ENCODE measurements at regions not wholly inside any gene's neighbourhood (a gene's known extent, or its start where the extent isn't known, plus 50 kb on each side); places are given as distances from the start of the nearest gene placed in this dataset.

GRCh38 chr16:80489173-80489572, 51.6 kb upstream of the DYNLRB2 start:
- DNase-seq (ENCODE audit: low read depth in 3 of 3) = no peak

DNA sequence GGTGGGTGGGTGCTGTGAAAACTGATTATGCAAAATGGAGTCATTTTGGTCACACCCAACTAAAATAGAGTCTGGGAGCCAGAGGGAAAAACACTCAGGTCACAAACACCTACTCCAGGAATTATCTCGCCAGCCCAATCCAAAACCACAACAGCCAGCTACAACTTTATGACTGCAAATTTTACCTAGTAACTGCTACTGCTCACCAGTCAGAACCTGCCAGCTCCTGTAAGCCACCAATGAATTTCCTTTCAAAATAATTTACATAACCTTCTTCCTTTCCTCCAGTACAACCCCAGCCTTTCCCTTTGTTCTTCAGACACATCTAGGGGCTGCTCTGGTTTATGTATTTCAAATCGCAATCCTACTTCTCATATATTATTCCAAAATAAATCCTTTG, 52.6 kb upstream of the DYNLRB2 start:
- DNase-seq (ENCODE audit: low read depth in 3 of 3) = no peak

DNA sequence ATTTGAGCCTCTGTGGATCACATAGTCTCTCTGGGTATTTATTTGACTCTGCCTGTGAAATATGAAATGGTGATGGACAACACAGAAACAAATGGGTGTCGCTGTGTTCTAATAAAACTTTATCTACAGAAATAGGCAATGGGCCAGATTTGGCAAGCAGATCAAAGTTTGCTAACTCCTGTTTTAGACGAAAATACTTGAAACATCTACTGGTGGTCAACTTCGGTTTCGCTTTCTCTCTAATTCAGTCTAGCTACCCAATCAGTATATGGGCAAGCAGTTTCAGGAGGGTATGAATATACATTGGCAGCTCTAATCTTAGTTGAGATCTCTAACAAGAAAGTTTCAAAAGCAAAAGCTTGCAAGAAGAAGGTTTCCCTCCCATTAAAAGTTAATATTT, 60.1 kb upstream of the DYNLRB2 start:
- no peak for DNase-seq (ENCODE audit: low read depth in 3 of 3)

DNA sequence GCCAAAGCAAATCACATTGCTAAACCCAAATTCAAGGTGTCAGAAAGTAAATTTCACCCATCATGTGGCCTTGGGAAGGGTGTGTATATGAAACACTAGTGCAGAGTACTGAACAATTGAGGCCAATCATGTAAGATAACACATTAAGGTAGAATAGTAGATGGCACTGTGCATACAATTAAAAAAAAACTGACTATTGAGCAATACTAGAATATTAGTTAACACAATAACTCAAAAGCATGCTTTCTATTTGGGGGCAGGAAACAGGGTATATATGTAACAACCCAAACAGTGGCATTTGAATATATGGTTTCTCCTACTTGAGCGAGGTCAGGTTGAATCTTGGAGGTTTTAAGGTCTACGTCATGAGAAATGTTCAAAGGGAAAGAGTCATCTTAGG, 63.0 kb upstream of the DYNLRB2 start:
- DNase-seq (ENCODE audit: low read depth in 3 of 3) = no peak

DNA sequence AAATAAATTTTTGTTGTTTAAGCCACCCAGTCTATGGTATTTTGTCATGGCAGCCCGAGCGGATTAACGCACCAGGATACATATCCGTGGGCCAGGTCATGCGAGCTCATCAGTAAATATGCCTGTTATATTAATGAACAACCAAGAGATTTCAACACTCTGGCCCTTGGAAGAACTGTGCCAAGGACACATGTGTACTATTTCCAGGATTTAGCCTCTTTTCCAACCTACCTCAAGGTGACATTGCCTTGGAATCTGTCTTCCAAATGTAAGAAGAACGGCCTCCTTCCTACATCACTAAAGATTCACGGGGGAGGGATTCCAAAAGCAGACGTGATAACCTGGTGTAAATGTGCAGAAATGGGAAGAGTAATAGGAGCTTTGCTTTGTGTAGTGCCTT, 72.8 kb upstream of the DYNLRB2 start:
- DNase-seq (ENCODE audit: low read depth in 3 of 3) = no peak

- peak; percentile 40 to 65 (median 48) for DNase-seq (ENCODE audit: low read depth in 3 of 3)
Measured at GRCh38 chr16:80466024-80466987, 74.5 kb upstream of the DYNLRB2 start.

DNA sequence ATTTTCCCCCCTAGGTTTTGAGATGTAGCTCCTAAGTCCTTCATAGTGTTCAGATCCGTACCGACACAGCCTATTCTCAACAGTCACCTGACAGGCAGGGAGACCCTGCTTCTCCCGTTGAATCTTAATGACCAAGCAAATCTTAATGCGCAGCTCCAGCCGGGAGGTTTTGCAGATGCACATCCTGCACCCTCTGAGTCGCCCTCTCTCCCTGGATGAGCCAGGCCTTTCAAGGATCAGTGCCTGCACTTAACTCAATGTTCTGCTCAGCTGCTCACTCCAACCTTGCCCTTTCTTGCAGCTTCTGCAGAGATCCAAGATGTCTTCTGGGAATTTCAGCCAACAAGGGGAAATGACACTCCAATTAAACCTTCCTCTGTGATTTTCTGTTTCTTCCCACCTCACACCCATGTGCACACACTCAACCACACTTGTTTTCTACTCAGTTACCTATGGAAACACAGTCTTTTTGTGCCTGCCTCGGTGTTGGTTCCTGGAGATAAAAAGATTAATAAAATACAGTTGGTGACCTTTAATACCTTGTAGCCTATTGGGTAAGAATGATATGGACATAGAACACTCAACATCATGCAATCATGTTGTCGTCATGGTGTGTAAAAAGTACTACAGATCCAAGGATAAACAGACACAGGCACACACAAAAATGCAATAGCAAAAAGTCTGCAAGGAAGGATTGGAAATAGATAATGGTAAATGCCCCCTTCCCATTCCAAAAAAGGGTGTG, 76.9 kb upstream of the DYNLRB2 start:
- no peak for DNase-seq (ENCODE audit: low read depth in 3 of 3)

- no peak for DNase-seq (ENCODE audit: low read depth in 3 of 3)
Measured at GRCh38 chr16:80463326-80463725, 77.5 kb upstream of the DYNLRB2 start.

GRCh38 chr16:80462917-80463316, 77.9 kb upstream of the DYNLRB2 start:
- no peak for DNase-seq (ENCODE audit: low read depth in 3 of 3)

GRCh38 chr16:80460988-80461387, 79.8 kb upstream of the DYNLRB2 start:
- DNase-seq (ENCODE audit: low read depth in 3 of 3) = no peak

DNA sequence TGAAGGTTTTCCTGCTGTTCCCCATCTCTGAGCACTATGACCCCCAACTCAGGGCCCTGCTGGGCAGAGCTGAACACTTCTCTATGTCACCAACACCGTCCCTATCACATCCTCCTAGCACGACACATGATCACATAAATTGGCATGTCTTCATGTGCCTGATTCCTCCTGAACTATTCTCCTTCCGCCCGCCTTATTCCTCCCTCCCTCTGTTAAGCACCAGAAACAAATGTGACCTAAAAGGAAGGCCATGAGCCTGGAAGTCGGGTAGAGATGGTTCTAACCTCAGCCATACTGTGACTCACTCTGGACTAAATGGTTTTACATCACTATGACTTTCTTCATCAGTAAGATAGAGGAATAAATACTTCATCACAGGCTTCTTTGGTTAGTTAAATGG, 80.8 kb upstream of the DYNLRB2 start:
- no peak for DNase-seq (ENCODE audit: low read depth in 3 of 3)

GRCh38 chr16:80459331-80459777, 81.4 kb upstream of the DYNLRB2 start:
- no peak for DNase-seq (ENCODE audit: low read depth in 3 of 3)

DNA sequence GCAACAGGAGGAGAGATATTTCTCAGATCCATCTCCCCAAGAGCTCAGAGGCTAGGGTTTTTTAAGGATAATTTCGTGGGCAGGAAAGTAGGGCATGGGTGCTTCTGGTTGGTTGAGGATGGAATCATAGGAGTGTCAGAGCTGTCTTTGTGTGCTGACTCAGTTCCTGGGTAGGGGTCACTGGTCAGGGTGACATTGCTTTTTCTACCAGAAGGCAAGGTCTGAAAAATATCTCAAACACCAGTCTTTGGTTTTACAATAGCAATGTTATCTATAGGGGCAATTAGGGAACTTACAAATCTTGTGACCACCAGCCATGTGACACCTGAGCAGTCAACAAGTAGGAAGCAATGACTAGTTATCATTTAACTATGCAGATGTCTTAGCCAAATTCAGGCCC, 82.9 kb upstream of the DYNLRB2 start:
- no peak for DNase-seq (ENCODE audit: low read depth in 3 of 3)

DNA sequence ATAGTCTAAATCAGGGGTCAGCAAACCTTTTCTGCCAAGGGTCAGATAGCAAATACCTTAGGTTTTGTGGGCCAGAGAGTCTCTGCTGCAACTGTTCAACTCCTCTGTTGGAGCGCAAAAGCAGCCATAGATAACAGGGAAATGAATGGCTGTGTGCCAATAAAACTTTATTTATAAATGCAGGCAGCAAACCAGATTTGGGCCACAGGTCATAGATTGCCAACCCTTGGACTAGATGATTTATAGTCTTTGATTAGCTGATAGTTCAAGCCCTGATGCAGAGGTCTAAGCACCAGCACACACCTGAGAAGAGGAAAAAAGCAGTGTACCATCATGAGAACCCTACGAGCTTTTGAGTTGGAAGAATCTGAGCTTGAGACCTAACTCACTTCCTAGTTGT, 86.0 kb upstream of the DYNLRB2 start:
- no peak for DNase-seq (ENCODE audit: low read depth in 3 of 3)

DNA sequence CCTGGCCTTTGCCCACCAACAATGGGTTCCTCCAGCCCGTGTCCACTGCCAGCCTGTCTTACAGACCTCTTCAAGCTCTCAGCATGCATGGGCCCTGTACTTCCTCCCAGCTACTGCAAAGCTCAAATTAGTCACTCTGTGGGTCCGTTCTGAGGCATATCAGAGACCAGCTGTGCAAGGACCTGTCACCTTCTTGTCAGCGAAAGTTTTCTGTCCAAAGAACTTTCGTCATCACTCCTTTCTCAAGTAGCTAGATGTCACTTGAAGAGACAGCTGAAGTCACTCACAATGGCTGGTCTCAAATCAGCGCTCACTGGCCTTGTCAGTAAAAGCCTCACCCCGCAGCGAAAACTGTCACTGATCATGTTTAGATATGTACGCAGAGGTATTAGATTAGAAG, 91.4 kb upstream of the DYNLRB2 start:
- no peak for DNase-seq (ENCODE audit: low read depth in 3 of 3)

DNA sequence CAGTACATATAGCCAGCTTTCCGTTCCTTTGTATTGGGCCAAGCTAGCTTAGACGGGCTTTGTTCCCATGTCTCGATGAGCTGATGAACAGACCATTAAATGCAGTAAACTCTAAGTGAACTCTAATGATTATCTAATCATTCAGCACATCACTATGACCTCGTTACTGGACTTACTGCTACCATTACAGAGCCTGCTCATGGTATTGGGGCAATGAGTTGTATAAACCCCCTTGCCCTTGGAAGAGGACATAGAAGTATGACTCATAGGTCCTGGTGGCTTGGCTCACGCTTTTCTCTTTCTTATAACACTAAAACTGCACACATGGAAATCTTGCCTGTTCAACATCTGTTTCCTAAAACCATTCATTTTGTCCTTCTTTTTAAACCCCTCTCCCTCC, 93.6 kb upstream of the DYNLRB2 start:
- DNase-seq (ENCODE audit: low read depth in 3 of 3) = no peak

DNA sequence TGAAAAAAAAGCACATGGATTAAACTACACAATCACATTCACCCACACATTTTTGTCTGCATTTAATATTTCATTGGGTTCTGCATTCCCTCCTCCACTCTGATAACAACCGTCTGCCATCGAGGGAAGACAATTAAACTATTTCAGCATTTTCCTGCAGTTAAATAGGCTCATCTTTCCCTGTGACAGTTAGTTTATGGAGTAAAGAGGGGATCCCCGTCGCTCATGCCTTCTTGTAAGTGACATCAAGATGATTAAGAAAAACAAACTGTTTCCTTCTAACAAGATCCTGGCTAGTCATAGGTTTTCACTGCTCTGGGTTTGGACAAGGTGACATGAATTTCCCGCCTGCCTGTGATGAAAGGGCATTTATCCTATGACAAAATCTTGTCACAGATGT, 98.0 kb upstream of the DYNLRB2 start:
- no peak for DNase-seq (ENCODE audit: low read depth in 3 of 3)

DNA sequence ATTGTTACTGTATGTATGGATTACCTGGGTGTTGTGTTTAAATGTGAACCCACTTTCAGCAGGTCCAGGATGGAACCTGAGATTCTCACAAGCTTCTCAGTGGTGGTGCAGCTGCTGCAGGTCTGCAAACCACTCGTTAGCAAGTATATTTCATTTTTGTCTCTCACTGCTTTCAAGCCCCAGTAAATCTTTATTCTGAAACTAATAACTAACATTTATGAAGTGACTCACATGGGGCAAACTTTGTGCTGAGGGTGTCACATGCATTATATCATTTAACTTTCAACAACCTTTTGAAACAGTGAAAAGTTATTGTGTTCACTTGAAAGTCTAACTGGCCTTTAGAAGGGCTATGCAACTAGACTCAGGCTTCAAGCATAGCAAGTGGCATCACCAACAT, 98.9 kb upstream of the DYNLRB2 start:
- DNase-seq (ENCODE audit: low read depth in 3 of 3) = no peak

DNA sequence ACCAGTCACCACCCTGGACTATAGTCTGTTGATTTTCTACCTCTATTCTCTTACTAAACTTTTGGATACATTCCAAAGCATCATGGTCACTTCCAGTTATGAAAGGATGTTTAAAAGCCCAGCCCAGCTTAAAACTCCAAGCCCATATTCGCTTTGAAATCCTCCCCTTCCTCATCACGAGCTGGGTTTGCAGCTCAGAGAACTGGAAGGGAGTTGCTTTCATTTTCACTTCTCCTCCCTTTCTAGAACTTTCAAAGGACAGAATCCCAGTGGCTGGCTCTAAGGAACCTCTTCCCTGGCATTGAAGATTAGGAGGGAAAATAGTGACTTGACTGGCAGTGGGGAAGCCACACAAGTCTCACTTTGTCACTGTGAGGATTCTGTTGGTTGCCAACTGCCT, 100.1 kb upstream of the DYNLRB2 start:
- no peak for DNase-seq (ENCODE audit: low read depth in 3 of 3)

DNA sequence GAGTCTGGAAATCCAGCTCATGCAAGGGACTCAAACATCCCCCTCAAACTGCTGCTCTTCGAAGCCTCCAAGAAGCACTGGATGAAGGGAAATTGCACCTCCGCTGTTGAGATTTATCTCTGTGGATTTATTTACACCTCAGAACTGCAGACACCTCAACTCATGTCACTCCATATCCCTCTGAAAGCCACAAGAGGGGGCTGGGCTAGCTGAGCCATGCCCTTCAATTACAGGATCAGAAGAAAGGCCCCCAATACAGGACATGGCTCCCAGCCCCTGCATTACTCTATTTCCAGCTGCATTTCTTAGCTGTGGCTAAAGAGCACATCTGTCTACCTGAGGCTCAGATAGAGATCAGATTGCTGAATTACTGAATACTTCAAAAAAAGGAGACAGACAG, 103.1 kb upstream of the DYNLRB2 start:
- no peak for DNase-seq (ENCODE audit: low read depth in 3 of 3)

DNA sequence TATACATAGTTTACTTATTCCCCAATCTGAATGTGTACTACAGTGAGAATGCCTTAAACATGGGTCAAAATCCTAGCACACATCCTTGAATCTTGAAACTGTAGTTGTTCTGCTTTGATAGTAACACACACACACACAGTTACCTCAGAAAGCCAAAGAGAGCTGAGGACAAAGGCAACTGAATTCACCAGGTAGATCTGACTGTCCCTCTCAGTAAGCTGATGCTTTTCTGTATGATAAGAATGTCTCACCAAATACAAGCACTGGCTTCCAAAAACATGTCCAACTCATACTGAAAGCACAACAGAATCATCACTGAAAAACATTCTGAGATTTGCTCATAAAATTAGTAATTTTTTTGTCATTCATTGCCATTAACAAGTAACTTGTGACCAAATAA, 104.3 kb upstream of the DYNLRB2 start:
- no peak for DNase-seq (ENCODE audit: low read depth in 3 of 3)

GRCh38 chr16:80433623-80434022, 107.2 kb upstream of the DYNLRB2 start:
- no peak for DNase-seq (ENCODE audit: low read depth in 3 of 3)

GRCh38 chr16:80427795-80428194, 113.0 kb upstream of the DYNLRB2 start:
- no peak for DNase-seq (ENCODE audit: low read depth in 3 of 3)

Data from stimulated activated CD4-positive, alpha-beta T cell treated with anti-CD3 and anti-CD28 coated beads, TNF-alpha, amount 100 ng/mL, for 48 hours (primary cell).